ENCODE measurements at regions not wholly inside any gene's neighbourhood (a gene's known extent, or its start where the extent isn't known, plus 50 kb on each side); places are given as distances from the start of the nearest gene placed in this dataset.

GRCh38 chr6:21845439-21846140, 252.0 kb downstream of the SOX4 start:
- Histone ChIP-seq H3K14ac (ENCODE audit: low read length in 2 of 2) (no peak overlapping the region), H3K27ac (ENCODE audit: low read length, poor library complexity, severe bottlenecking) (peak overlapping the region; percentile 48)
- 100% methylated on average over 1 of the region's 6 CpGs for WGBS

GRCh38 chr6:21846541-21847451, 253.2 kb downstream of the SOX4 start:
- H3K36me3 ChIP-seq (ENCODE audit: control insufficient read depth in 1 of 2, insufficient read depth in 2 of 2, low read depth in 1 of 2, low read length in 2 of 2) = no peaks in the 10 kb centered on the region
- DNase-seq = peak; percentile 40

More at GRCh38 chr6:21845439-21846140, 252.0 kb downstream of the SOX4 start:
- no peak overlapping the region for H4K8ac ChIP-seq (ENCODE audit: low read length)
- no peak overlapping the region for H4K91ac ChIP-seq (ENCODE audit: low read length)
- H2BK12ac ChIP-seq (ENCODE audit: low read length in 2 of 2) = no peak overlapping the region
- H3K9me3 ChIP-seq (ENCODE audit: control insufficient read depth, low read length) = no peaks in the 10 kb centered on the region
- H3K4ac ChIP-seq (ENCODE audit: low read depth in 1 of 2, low read length in 2 of 2) = no peak overlapping the region
- no peaks in the 10 kb centered on the region for H3K79me1 ChIP-seq (replicated peaks; ENCODE audit: low read length, poor library complexity, severe bottlenecking)
- H3K36me3 ChIP-seq (ENCODE audit: control insufficient read depth in 1 of 2, insufficient read depth in 2 of 2, low read depth in 1 of 2, low read length in 2 of 2) = no peaks in the 10 kb centered on the region
- no peak overlapping the region for H3K9ac ChIP-seq (ENCODE audit: low read length)
- no peak for DNase-seq
- no peak overlapping the region for H2BK5ac ChIP-seq (ENCODE audit: low read depth, low read length, poor library complexity, severe bottlenecking)
- no peak overlapping the region for H3K18ac ChIP-seq (ENCODE audit: low read depth in 1 of 2, low read length in 2 of 2)
- H3K4me3 ChIP-seq (ENCODE audit: insufficient read depth in 1 of 2, low read depth in 1 of 2, low read length in 2 of 2) = no peak overlapping the region
- H2AFZ ChIP-seq (ENCODE audit: low read depth, low read length) = no peak overlapping the region
- no peak overlapping the region for H3K4me2 ChIP-seq (ENCODE audit: low read length, poor library complexity, severe bottlenecking)
- H2BK15ac ChIP-seq (ENCODE audit: low read depth, poor library complexity, severe bottlenecking) = no peak overlapping the region
- no peak overlapping the region for H2AK5ac ChIP-seq (ENCODE audit: low read length, severe bottlenecking)
- no peaks in the 10 kb centered on the region for H3K27me3 ChIP-seq (ENCODE audit: control insufficient read depth in 1 of 2, insufficient read depth in 1 of 2, low read length in 2 of 2)
- no peak overlapping the region for H3K23ac ChIP-seq (ENCODE audit: low read length in 2 of 2)
- H3K4me1 ChIP-seq (ENCODE audit: control insufficient read depth, insufficient read depth, low read depth, low read length) = peaks cover 6% of the 10 kb centered on the region
- H2BK120ac ChIP-seq (ENCODE audit: low read depth, low read length) = no peak overlapping the region

GRCh38 chr6:21847711-21848480, 254.3 kb downstream of the SOX4 start:
- Histone ChIP-seq H3K27me3 (ENCODE audit: control insufficient read depth in 1 of 2, insufficient read depth in 1 of 2, low read length in 2 of 2) (no peaks in the 10 kb centered on the region), H3K14ac (ENCODE audit: low read length in 2 of 2) (no peak overlapping the region), H3K27ac (ENCODE audit: low read length, poor library complexity, severe bottlenecking) (no peak overlapping the region), H2BK15ac (ENCODE audit: low read depth, poor library complexity, severe bottlenecking) (no peak overlapping the region), H3K4me2 (ENCODE audit: low read length, poor library complexity, severe bottlenecking) (no peak overlapping the region), H4K91ac (ENCODE audit: low read length) (no peak overlapping the region), H4K8ac (ENCODE audit: low read length) (no peak overlapping the region), H3K18ac (ENCODE audit: low read depth in 1 of 2, low read length in 2 of 2) (no peak overlapping the region), H3K4me1 (ENCODE audit: control insufficient read depth, insufficient read depth, low read depth, low read length) (peaks cover 6% of the 10 kb centered on the region), H3K4me3 (ENCODE audit: insufficient read depth in 1 of 2, low read depth in 1 of 2, low read length in 2 of 2) (no peak overlapping the region), H2AFZ (ENCODE audit: low read depth, low read length) (no peak overlapping the region), H2AK5ac (ENCODE audit: low read length, severe bottlenecking) (no peak overlapping the region), H3K23ac (ENCODE audit: low read length in 2 of 2) (no peak overlapping the region), H2BK12ac (ENCODE audit: low read length in 2 of 2) (no peak overlapping the region), H3K9me3 (ENCODE audit: control insufficient read depth, low read length) (no peaks in the 10 kb centered on the region), H3K9ac (ENCODE audit: low read length) (no peak overlapping the region), H2BK5ac (ENCODE audit: low read depth, low read length, poor library complexity, severe bottlenecking) (no peak overlapping the region), H3K79me1 (replicated peaks; ENCODE audit: low read length, poor library complexity, severe bottlenecking) (no peaks in the 10 kb centered on the region), H3K36me3 (ENCODE audit: control insufficient read depth in 1 of 2, insufficient read depth in 2 of 2, low read depth in 1 of 2, low read length in 2 of 2) (no peaks in the 10 kb centered on the region), H3K4ac (ENCODE audit: low read depth in 1 of 2, low read length in 2 of 2) (no peak overlapping the region), H2BK120ac (ENCODE audit: low read depth, low read length) (no peak overlapping the region)
- 96% methylated on average over 2 of the region's 5 CpGs for WGBS
- no peak for DNase-seq

More at GRCh38 chr6:21846541-21847451, 253.2 kb downstream of the SOX4 start:
- Histone ChIP-seq H3K4me1 (ENCODE audit: control insufficient read depth, insufficient read depth, low read depth, low read length) (peaks cover 6% of the 10 kb centered on the region), H3K14ac (ENCODE audit: low read length in 2 of 2) (no peak overlapping the region), H3K9ac (ENCODE audit: low read length) (no peak overlapping the region), H4K8ac (ENCODE audit: low read length) (no peak overlapping the region), H2BK15ac (ENCODE audit: low read depth, poor library complexity, severe bottlenecking) (no peak overlapping the region), H2AK5ac (ENCODE audit: low read length, severe bottlenecking) (peak overlapping the region; percentile 23), H3K9me3 (ENCODE audit: control insufficient read depth, low read length) (no peaks in the 10 kb centered on the region), H2AFZ (ENCODE audit: low read depth, low read length) (no peak overlapping the region), H3K4me3 (ENCODE audit: insufficient read depth in 1 of 2, low read depth in 1 of 2, low read length in 2 of 2) (no peak overlapping the region), H3K4ac (ENCODE audit: low read depth in 1 of 2, low read length in 2 of 2) (no peak overlapping the region), H3K79me1 (replicated peaks; ENCODE audit: low read length, poor library complexity, severe bottlenecking) (no peaks in the 10 kb centered on the region), H2BK5ac (ENCODE audit: low read depth, low read length, poor library complexity, severe bottlenecking) (no peak overlapping the region), H2BK120ac (ENCODE audit: low read depth, low read length) (no peak overlapping the region), H3K18ac (ENCODE audit: low read depth in 1 of 2, low read length in 2 of 2) (peak overlapping the region; percentile 41 to 43), H3K4me2 (ENCODE audit: low read length, poor library complexity, severe bottlenecking) (no peak overlapping the region), H4K91ac (ENCODE audit: low read length) (no peak overlapping the region), H3K23ac (ENCODE audit: low read length in 2 of 2) (peak overlapping the region in 1 of 2 experiments; percentile 60), H2BK12ac (ENCODE audit: low read length in 2 of 2) (no peak overlapping the region), H3K27me3 (ENCODE audit: control insufficient read depth in 1 of 2, insufficient read depth in 1 of 2, low read length in 2 of 2) (no peaks in the 10 kb centered on the region), H3K27ac (ENCODE audit: low read length, poor library complexity, severe bottlenecking) (no peak overlapping the region)
- WGBS = 58% methylated on average over 11 of the region's 12 CpGs

Measured in mesenchymal stem cell (in vitro differentiated cells and primary cell).